B cell (primary cell): ENCODE measurements at regions not wholly inside any gene's neighbourhood (a gene's known extent, or its start where the extent isn't known, plus 50 kb on each side); places are given as distances from the start of the nearest gene placed in this dataset.

Source experiments
- ATAC-seq: fragments of 200-7000 bp; cut with Tn5 transposase; one replicate; pipeline ENCODE4 v1.10.0; 2021; ENCODE audit warnings: low read depth, mild to moderate bottlenecking, moderate number of reproducible peaks, moderate library complexity
- CTCF ChIA-PET: fragments of 350-600 bp; sonication (Branson Sonifier 250); formaldehyde crosslinking; loops from one replicate; lab custom pipeline; 2021; ENCODE audit warnings: antibody characterized with exemption, inconsistent platforms; lab: Charles Lee
- POLR2A ChIA-PET: fragments of 350-600 bp; sonication (Branson Sonifier 250); formaldehyde crosslinking; loops from one replicate; lab custom pipeline; 2021; ENCODE audit warnings: antibody characterized with exemption; lab: Charles Lee
- DNase-seq: peaks from one replicate; pipeline ENCODE4 v3.0.0; 2013
- H2AFZ ChIP-seq: 2 replicates; pipeline ENCODE4 v1.6.1; 2012; ENCODE audit warnings: mild to moderate bottlenecking, low read depth, low read length; ENCODE audit not compliant: insufficient read depth, poor library complexity, severe bottlenecking
- H3K27ac ChIP-seq, 2 donors: 1 replicate in 1 of 2; 2 replicates in 1 of 2; pipeline ENCODE4 v1.5.1; 2012 to 2013; ENCODE audit warnings: low read length in 2 of 2, mild to moderate bottlenecking in 2 of 2, moderate library complexity in 1 of 2
- H3K27me3 ChIP-seq, 4 experiments: fragments of 200-600 bp in 1 of 4; sonication (generic) in 1 of 4; replicated peaks in 1 of 4; 1 replicate in 2 of 4; 2 replicates in 2 of 4; pipeline versions ENCODE4 v1.6.1 to v1.7.0; 2013 to 2016; ENCODE audit warnings: low read length in 3 of 4, mild to moderate bottlenecking in 2 of 4, mixed read lengths in 1 of 4, moderate library complexity in 1 of 4; ENCODE audit not compliant: insufficient read depth in 4 of 4, control insufficient read depth in 3 of 4; ENCODE audit errors: control extremely low read depth in 1 of 4
- H3K36me3 ChIP-seq, 2 experiments: replicated peaks in 1 of 2; 1 replicate in 1 of 2; 2 replicates in 1 of 2; pipeline versions ENCODE4 v1.6.1 to v1.7.1; 2013; ENCODE audit warnings: low read length in 1 of 2; ENCODE audit not compliant: insufficient read depth in 2 of 2, control insufficient read depth in 1 of 2; ENCODE audit errors: control extremely low read depth in 1 of 2, extremely low read depth in 1 of 2
- H3K4me1 ChIP-seq, 2 donors: fragments of 200-600 bp in 1 of 2; sonication (generic) in 1 of 2; 1 replicate in 1 of 2; 2 replicates in 1 of 2; pipeline versions ENCODE4 v1.5.1 to v1.6.1; 2013 to 2017; ENCODE audit warnings: low read length in 2 of 2; ENCODE audit not compliant: control insufficient read depth in 2 of 2, insufficient read depth in 2 of 2
- H3K4me2 ChIP-seq: replicated peaks from 2 replicates; pipeline ENCODE3; 2012; ENCODE audit warnings: mild to moderate bottlenecking, low read depth, low read length; ENCODE audit not compliant: poor library complexity, severe bottlenecking
- H3K4me3 ChIP-seq, 5 experiments: fragments of 200-600 bp in 1 of 5; sonication (generic) in 1 of 5; 1 replicate in 3 of 5; 2 replicates in 2 of 5; pipeline versions ENCODE4 v1.5.1 to v1.7.0; 2011 to 2016; ENCODE audit warnings: low read length in 4 of 5, mild to moderate bottlenecking in 4 of 5, low read depth in 2 of 5, control low read depth in 1 of 5, moderate library complexity in 1 of 5; ENCODE audit not compliant: insufficient read depth in 1 of 5; ENCODE audit errors: control extremely low read depth in 1 of 5, extremely low read depth in 1 of 5
- H3K79me2 ChIP-seq: fragments of 200-600 bp; sonication (generic); one replicate; pipeline ENCODE4 v1.6.0; 2016; ENCODE audit warnings: low read length; ENCODE audit not compliant: control insufficient read depth, insufficient read depth
- H3K9ac ChIP-seq: fragments of 200-600 bp; sonication (generic); 2 replicates; pipeline ENCODE4 v1.6.1; 2017; ENCODE audit warnings: mild to moderate bottlenecking, low read length, moderate library complexity
- H3K9me3 ChIP-seq, 3 donors: one replicate each; pipeline versions ENCODE4 v1.6.1 to v1.7.1; 2013; ENCODE audit warnings: low read length in 2 of 3; ENCODE audit not compliant: control insufficient read depth in 2 of 3, insufficient read depth in 1 of 3; ENCODE audit errors: control extremely low read depth in 1 of 3
- H4K20me1 ChIP-seq: 2 replicates; pipeline ENCODE4 v1.6.0; 2012; ENCODE audit warnings: mild to moderate bottlenecking, low read length; ENCODE audit not compliant: insufficient read depth, control insufficient read depth, poor library complexity, severe bottlenecking
- H3K27ac Mint-ChIP-seq: one replicate; pipeline ENCODE4 v1.8.0; 2021; ENCODE audit warnings: mixed read lengths
- H3K27me3 Mint-ChIP-seq: one replicate; pipeline ENCODE4 v1.8.0; 2021; ENCODE audit warnings: mixed read lengths
- H3K4me1 Mint-ChIP-seq: one replicate; pipeline ENCODE4 v1.8.0; 2021; ENCODE audit warnings: mixed read lengths
- H3K4me3 Mint-ChIP-seq: one replicate; pipeline ENCODE4 v1.8.0; 2021; ENCODE audit warnings: mixed read lengths
- H3K9me3 Mint-ChIP-seq: one replicate; pipeline ENCODE4 v1.8.0; 2022; ENCODE audit warnings: mixed read lengths; ENCODE audit not compliant: insufficient read depth
- CTCF ChIP-seq: fragments of 200-600 bp; IDR thresholded peaks from one replicate; pipeline ENCODE4 v1.8.0; 2022; ENCODE audit warnings: antibody characterized with exemption, mild to moderate bottlenecking
- EZH2 ChIP-seq: IDR thresholded peaks from 2 replicates; pipeline ENCODE4 v1.6.1; 2012; ENCODE audit warnings: borderline replicate concordance, low read depth, mild to moderate bottlenecking, moderate library complexity, low read length; ENCODE audit not compliant: insufficient read depth, poor library complexity, severe bottlenecking
- WGBS: methylation state at CpG from one replicate; pipeline ENCODE4 v1.1.5; 2013; ENCODE audit warnings: missing lambda C conversion rate; ENCODE audit not compliant: insufficient coverage; 5-methylcytosine and 5-hydroxymethylcytosine counted together
- intact Hi-C: fragments of 100-400 bp; cut with micrococcal nuclease; formaldehyde crosslinking; loops from one replicate; pipeline ENCODE4 v1.10.0; 2022

GRCh38 chr16:14322186-14322585 is 251.1 kb downstream of the MRTFB start:
- intact Hi-C loops, result no loop called here
- Histone ChIP-seq H4K20me1 (no peaks in the 10 kb centered on the region), H3K4me1 (no peaks in the 10 kb centered on the region), H2AFZ (no peak overlapping the region), H3K36me3 (no peaks in the 10 kb centered on the region), H3K9ac (no peak overlapping the region), H3K27ac (no peak overlapping the region), H3K4me2 (no peak overlapping the region), H3K4me3 (no peak overlapping the region), H3K79me2 (no peaks in the 10 kb centered on the region), H3K9me3 (no peaks in the 10 kb centered on the region), H3K27me3 (peaks cover 0 to 2% (median 0%) of the 10 kb centered on the region in 4 experiments)
- Mint-ChIP-seq H3K4me1 (no peaks in the 10 kb centered on the region), H3K4me3 (no peak overlapping the region), H3K27ac (no peak overlapping the region), H3K9me3 (no peaks in the 10 kb centered on the region), H3K27me3 (peaks cover 11% of the 10 kb centered on the region)
- WGBS, result 96% methylated on average over 4 of the region's 9 CpGs
- CTCF ChIA-PET, result no interaction called here
- DNase-seq, result no peak
- POLR2A ChIA-PET, result interaction anchor here (0.6 kb wide), 1 partner anchor 16 kb away, joined by 5 read pairs; no protein-coding TSS in a partner anchor
- no peak for TF ChIP-seq CTCF
- TF ChIP-seq EZH2, result no peak
- no peak for ATAC-seq

- Mint-ChIP-seq H3K27me3 (peaks cover 11% of the 10 kb centered on the region), H3K4me1 (no peaks in the 10 kb centered on the region), H3K9me3 (no peaks in the 10 kb centered on the region), H3K4me3 (no peak overlapping the region), H3K27ac (no peak overlapping the region)
- no peak overlapping the region for H2AFZ ChIP-seq
- H4K20me1 ChIP-seq, result no peaks in the 10 kb centered on the region
- ATAC-seq, result no peak
- WGBS, result 95% methylated on average over 4 of the region's 6 CpGs
- no peaks in the 10 kb centered on the region for H3K4me1 ChIP-seq
- TF ChIP-seq EZH2, result no peak
- DNase-seq, result no peak
- H3K36me3 ChIP-seq, result no peaks in the 10 kb centered on the region
- H3K4me2 ChIP-seq, result no peak overlapping the region
- ChIA-PET POLR2A (no interaction called here), CTCF (no interaction called here)
- H3K9me3 ChIP-seq, result no peaks in the 10 kb centered on the region
- H3K27ac ChIP-seq, result no peak overlapping the region
- H3K9ac ChIP-seq, result no peak overlapping the region
- H3K79me2 ChIP-seq, result no peaks in the 10 kb centered on the region
- peaks cover 0 to under 1% (median 0%) of the 10 kb centered on the region in 4 experiments for H3K27me3 ChIP-seq
- no peak overlapping the region for H3K4me3 ChIP-seq
- intact Hi-C loops, result no loop called here
Measured at GRCh38 chr16:14321542-14321941, 250.4 kb downstream of the MRTFB start.
